Gastrocnemius medialis (tissue), 4 donors: ENCODE measurements at regions not wholly inside any gene's neighbourhood (a gene's known extent, or its start where the extent isn't known, plus 50 kb on each side); places are given as distances from the start of the nearest gene placed in this dataset.
A peak's percentile ranks its signal among the peaks of the same experiment; 100 is the strongest.

Experiments used
- ATAC-seq, 2 donors: fragments of 150-250 bp; one replicate each; pipeline ENCODE4 v1.9.1; 2016
- DNase-seq, 2 donors: peaks; one replicate each; pipeline ENCODE4 v3.0.0-alpha.2; 2019
- H3K27ac ChIP-seq, 4 donors: fragments of 200-600 bp; sonication (generic); 1 replicate in 1 of 4; 2 replicates in 3 of 4; pipeline ENCODE4 v1.5.1; 2016 to 2018; ENCODE audit warnings: mild to moderate bottlenecking in 2 of 4, moderate library complexity in 1 of 4
- H3K27me3 ChIP-seq, 3 donors: fragments of 200-600 bp; sonication (generic) in 2 of 3; 1 replicate in 1 of 3; 2 replicates in 2 of 3; pipeline versions ENCODE4 v1.5.1 to v1.6.0; 2016 to 2019; ENCODE audit warnings: mild to moderate bottlenecking in 1 of 3, moderate library complexity in 1 of 3
- H3K36me3 ChIP-seq, 2 donors: fragments of 200-600 bp; sonication (generic) in 1 of 2; one replicate each; pipeline ENCODE4 v1.5.1; 2017 to 2018
- H3K4me1 ChIP-seq, 2 donors: fragments of 200-600 bp; sonication (generic) in 1 of 2; one replicate each; pipeline ENCODE4 v1.5.1; 2016 to 2017; ENCODE audit warnings: mild to moderate bottlenecking in 2 of 2
- H3K4me3 ChIP-seq, 4 donors: fragments of 200-600 bp; sonication (generic) in 3 of 4; 1 replicate in 1 of 4; 2 replicates in 3 of 4; pipeline ENCODE4 v1.5.1; 2016 to 2019; ENCODE audit warnings: mild to moderate bottlenecking in 2 of 4
- H3K9me3 ChIP-seq, 3 donors: fragments of 200-600 bp; sonication (generic) in 2 of 3; 1 replicate in 1 of 3; 2 replicates in 2 of 3; pipeline ENCODE4 v1.5.1; 2016 to 2019
- CTCF ChIP-seq, 5 experiments: fragments of 450-650 bp in 3 of 5; fragments of 200-600 bp in 2 of 5; sonication (generic) in 2 of 5; IDR thresholded peaks in 4 of 5; conservative IDR thresholded peaks in 1 of 5; 1 replicate in 4 of 5; 2 replicates in 1 of 5; pipeline ENCODE4 v1.5.1; 2016 to 2019; ENCODE audit warnings: antibody characterized with exemption in 5 of 5, mild to moderate bottlenecking in 3 of 5, moderate library complexity in 3 of 5
- POLR2A ChIP-seq, 2 donors: fragments of 450-650 bp; IDR thresholded peaks; one replicate each; pipeline ENCODE4 v1.6.1; 2017; ENCODE audit warnings: antibody characterized with exemption in 2 of 2, mild to moderate bottlenecking in 2 of 2, moderate library complexity in 2 of 2
- in situ Hi-C, 4 donors: fragments of 200-750 bp; cut with MboI; loops; one replicate each; pipeline versions ENCODE4 v1.15.0 to v1.8.0; 2017; ENCODE audit warnings: low sequenced_read_pairs in 4 of 4
- intact Hi-C: fragments of 100-400 bp; cut with DNase I; formaldehyde crosslinking; loops from one replicate; pipeline ENCODE4 v1.15.1; 2023; ENCODE audit warnings: low total_unique reads

DNA sequence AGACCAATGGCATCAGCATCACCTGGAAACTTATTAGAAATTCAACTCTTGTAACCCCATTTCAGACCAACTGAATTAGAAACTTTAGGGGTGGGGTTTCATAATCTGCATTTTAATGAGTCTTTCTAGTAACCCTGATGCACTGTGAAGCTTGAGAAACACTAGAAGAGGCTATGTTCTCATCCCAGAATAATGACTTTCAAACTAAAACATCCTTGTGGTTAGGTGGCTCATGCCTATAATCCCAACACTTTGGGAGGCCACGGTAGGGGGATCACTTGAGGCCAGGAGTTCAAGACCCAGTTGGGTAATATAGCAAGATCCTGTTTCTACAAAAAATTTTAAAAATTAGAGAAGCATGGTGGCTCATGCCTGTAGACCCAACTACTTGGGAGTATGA lies 402.4 kb downstream of the DLEU7 start:
- intact Hi-C loops: no loop called here
- TF ChIP-seq CTCF (IDR thresholded peaks at IDR 0.05 in 4 of 5, conservative IDR thresholded peaks at IDR 0.05 in 1 of 5): no peak
- no peak for TF ChIP-seq POLR2A (IDR thresholded peaks at IDR 0.05)
- H3K9me3 ChIP-seq: no peaks in the 10 kb centered on the region
- no peak overlapping the region for H3K4me3 ChIP-seq
- no peak overlapping the region for H3K27ac ChIP-seq
- DNase-seq (no peak), ATAC-seq (no peak)
- in situ Hi-C loops: no loop called here
- no peaks in the 10 kb centered on the region for H3K36me3 ChIP-seq
- H3K27me3 ChIP-seq: no peaks in the 10 kb centered on the region
- peaks cover 4 to 5% of the 10 kb centered on the region in 2 donors for H3K4me1 ChIP-seq

GRCh38 chr13:50444726-50445125 lies 398.8 kb downstream of the DLEU7 start:
- Histone ChIP-seq H3K4me1 (peaks cover 4 to 5% of the 10 kb centered on the region in 2 donors), H3K27me3 (no peaks in the 10 kb centered on the region), H3K9me3 (no peaks in the 10 kb centered on the region), H3K36me3 (no peaks in the 10 kb centered on the region), H3K27ac (no peak overlapping the region), H3K4me3 (peak overlapping the region in 2 of 4 donors; percentile 6 to 7)
- TF ChIP-seq POLR2A (IDR thresholded peaks at IDR 0.05) (no peak), CTCF (IDR thresholded peaks at IDR 0.05 in 4 of 5, conservative IDR thresholded peaks at IDR 0.05 in 1 of 5) (no peak)
- no peak for DNase-seq
- in situ Hi-C loops (no loop called here), intact Hi-C loops (no loop called here)
- peak in 1 of 2 donors; percentile 36 for ATAC-seq

DNA sequence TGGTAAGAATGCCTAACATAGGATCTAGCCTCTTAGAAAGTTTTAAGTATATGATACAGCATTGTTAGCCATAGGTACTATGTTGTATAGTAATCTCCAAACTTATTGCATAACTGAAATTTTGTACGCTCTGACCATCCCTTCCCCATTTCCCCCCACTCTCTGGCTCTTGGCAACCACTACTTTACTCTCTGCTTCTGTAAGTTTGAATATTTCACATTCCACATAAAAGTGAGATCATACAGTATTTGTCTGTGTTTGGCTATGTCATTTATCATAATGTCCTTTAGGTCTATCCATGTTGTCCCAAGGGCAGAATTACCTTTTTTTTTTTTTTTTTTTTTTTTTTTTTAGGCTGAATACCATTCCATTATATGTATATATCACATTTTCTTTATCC lies 396.9 kb downstream of the DLEU7 start:
- no peaks in the 10 kb centered on the region for H3K36me3 ChIP-seq
- DNase-seq (no peak), ATAC-seq (no peak)
- H3K27me3 ChIP-seq: no peaks in the 10 kb centered on the region
- peaks cover 4 to 5% of the 10 kb centered on the region in 2 donors for H3K4me1 ChIP-seq
- H3K9me3 ChIP-seq: no peaks in the 10 kb centered on the region
- H3K27ac ChIP-seq: no peak overlapping the region
- intact Hi-C loops (no loop called here), in situ Hi-C loops (no loop called here)
- no peak for TF ChIP-seq CTCF (IDR thresholded peaks at IDR 0.05 in 4 of 5, conservative IDR thresholded peaks at IDR 0.05 in 1 of 5)
- no peak for TF ChIP-seq POLR2A (IDR thresholded peaks at IDR 0.05)
- no peak overlapping the region for H3K4me3 ChIP-seq

GRCh38 chr13:50448535-50448998 lies 394.9 kb downstream of the DLEU7 start:
- Histone ChIP-seq H3K27me3 (no peaks in the 10 kb centered on the region), H3K4me3 (no peak overlapping the region), H3K4me1 (peaks cover 6 to 8% of the 10 kb centered on the region in 2 donors), H3K9me3 (no peaks in the 10 kb centered on the region), H3K36me3 (no peaks in the 10 kb centered on the region), H3K27ac (no peak overlapping the region)
- ATAC-seq (peak in 1 of 2 donors; percentile 33), DNase-seq (no peak)
- TF ChIP-seq POLR2A (IDR thresholded peaks at IDR 0.05) (no peak), CTCF (IDR thresholded peaks at IDR 0.05 in 4 of 5, conservative IDR thresholded peaks at IDR 0.05 in 1 of 5) (no peak)
- in situ Hi-C loops: no loop called here
- intact Hi-C loops: no loop called here

GRCh38 chr13:50449465-50449864 lies 394.0 kb downstream of the DLEU7 start:
- in situ Hi-C loops (no loop called here), intact Hi-C loops (no loop called here)
- Histone ChIP-seq H3K27ac (no peak overlapping the region), H3K36me3 (no peaks in the 10 kb centered on the region), H3K9me3 (no peaks in the 10 kb centered on the region), H3K4me3 (no peak overlapping the region), H3K27me3 (no peaks in the 10 kb centered on the region), H3K4me1 (peaks cover 8 to 9% of the 10 kb centered on the region in 2 donors)
- DNase-seq (no peak), ATAC-seq (no peak)
- TF ChIP-seq POLR2A (IDR thresholded peaks at IDR 0.05): no peak
- TF ChIP-seq CTCF (IDR thresholded peaks at IDR 0.05 in 4 of 5, conservative IDR thresholded peaks at IDR 0.05 in 1 of 5): no peak
